DMS53 treated with DMSO at 0.1 percent for 48 hours (cell line): ENCODE measurements at regions not wholly inside any gene's neighbourhood (a gene's known extent, or its start where the extent isn't known, plus 50 kb on each side); places are given as distances from the start of the nearest gene placed in this dataset.
"Not testable (repeated sequence)": the region's sequence is repeated elsewhere in the genome, so short reads cannot be mapped to it uniquely, and the experiment has no call there.

Source experiments
- DNase-seq: peaks from one replicate; lab custom pipeline; 2025; ENCODE audit not compliant: unreplicated experiment; lab: John Stamatoyannopoulos, UW

DNA sequence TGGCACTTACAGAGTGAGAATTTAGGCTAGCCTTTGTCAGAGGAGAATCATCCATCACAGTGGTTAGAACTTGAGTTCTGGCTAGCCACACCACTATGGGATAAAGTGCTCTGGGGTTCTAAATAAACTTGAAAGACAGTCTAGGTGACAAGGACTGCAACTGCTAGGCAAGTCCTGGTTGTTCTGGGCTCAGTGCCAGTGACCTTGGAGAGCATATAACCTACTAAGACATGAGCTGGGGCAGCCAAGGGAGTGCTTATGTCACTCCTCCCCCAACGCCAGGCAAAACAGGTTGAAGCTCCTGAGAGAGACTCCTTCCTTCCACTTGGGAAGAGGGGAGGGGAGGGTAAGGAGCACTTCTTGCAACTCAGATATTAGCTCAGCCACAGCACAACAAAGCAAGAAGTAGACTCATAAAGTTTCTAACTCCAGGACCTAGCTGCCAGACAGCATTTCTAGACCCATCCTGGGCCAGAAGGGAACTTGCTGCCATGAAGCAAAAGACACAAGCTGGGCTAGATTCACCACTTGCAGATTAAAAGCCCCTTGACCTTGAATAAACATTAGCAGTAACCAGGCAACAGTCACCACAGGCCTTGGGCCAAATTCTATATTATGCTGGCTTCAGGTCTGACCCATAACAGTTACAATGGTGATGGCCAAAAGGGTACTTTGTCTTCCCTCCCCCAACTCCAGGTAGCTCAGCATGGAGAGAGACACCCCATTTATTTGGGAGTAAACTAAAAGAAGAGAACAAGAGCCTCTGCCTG lies 963.7 kb downstream of the PLOD2 start:
- no peak for DNase-seq

DNA sequence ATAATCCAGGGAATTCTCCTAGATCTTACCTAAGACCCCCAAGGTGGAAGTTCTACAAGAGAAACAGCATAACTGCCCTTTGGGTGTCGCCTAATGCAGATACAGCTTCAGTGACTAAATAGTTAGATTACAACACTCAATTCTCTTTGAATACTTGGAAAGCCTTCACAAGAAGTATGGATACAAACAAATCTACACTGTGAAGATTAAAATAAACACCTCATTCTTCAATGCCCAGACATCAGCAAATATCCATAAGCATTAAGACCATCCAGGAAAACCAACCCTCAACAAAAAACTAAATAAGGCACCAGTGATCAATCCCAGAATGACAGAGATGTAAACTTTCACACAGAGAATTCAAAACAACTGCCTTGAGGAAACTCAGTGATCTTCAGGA lies 963.2 kb downstream of the PLOD2 start:
- DNase-seq = no peak

DNA sequence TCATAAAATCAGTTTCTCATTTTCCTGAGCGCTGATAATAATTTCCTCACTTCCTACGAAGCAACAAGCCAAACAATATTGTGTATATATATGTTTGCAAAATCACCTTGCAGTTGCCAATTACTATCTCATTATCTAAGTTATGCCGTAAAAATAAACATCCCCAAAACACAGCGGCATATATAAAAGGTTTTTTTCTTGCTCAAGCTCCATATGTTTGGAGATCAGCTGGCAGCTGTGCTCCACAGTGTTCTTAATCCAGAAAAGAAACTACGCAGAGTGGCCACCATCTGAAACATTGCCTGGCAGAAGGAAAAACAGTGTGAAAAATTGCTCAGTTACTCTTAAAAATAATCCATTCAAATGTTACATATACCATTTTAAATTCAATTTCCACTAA lies 951.4 kb downstream of the PLOD2 start:
- DNase-seq = no peak

DNA sequence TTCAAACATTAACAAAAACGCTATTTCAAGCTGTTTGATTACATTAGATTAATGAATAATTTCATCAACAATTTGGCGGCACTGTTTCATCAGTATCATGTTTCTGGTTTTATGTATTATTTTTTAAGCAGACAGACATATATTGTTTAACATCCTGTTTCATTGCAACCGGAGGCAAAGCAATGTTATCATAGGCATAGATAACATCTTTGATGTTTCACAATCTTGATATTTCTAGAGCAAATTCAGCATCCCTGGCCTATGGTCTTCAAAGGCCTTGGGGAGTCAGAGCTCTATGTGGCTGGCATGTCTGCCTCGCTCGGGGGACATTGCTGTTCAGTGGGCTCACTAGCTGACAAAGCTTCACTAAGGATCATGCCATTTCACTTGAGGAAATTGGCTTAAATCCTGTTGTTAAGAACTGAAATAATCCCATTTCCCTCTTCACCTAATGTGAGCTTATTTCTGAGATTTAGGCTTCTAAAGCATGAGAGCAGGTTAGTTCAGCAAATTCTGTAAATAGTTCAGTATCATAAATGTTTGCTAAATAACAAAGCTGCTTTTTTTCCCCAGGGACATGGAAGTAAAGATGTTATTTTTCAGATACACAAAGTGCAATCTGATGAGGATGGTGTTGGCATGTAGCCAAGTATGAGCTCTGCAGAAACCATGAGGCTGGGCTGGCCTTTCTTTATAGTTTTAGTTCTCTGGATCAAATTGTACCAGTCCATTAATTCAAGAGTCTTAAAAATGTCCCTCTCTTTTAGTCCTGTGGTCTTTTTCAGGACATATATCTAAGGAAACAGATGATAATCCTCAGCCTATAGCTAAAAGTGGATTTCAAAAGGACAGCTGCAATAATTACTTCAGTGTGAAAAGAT lies 941.4 kb downstream of the PLOD2 start:
- no peak for DNase-seq

DNA sequence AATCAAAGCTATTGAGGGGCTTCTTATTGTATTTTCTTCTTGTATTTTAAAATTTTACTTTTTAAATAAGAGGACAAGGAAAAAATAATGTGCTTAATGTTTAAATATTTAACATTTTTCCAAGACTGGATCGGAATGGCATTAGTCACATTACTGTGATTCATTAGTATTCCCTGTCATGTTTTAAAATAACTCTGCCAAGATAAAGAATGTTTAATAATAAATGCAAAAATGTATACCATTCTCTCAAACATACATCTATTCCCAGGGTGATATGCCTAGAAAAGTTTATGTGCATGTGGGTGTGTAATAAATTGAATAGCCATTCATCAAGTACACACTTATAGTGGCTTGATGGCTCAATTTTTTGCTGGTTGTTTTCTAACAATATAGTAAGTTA lies 936.1 kb downstream of the PLOD2 start:
- no peak for DNase-seq

DNA sequence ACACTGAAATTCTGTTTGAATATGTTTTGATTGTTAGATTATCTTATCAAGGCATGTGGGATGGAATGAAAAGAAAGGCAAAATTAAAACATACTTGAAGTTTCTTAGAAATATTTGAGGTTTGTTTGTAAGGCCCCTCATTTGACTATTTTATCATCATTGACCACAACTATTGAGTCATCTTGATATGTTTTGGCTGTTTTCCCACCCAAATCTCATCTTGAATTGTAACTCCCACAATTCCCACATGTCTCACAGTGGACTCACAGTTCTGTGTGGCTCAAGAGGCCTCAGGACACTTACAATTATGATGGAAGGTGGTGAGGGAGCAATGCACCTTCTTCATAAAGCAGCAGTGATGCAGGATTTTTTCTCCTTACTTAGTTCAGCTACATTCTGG lies 917.1 kb downstream of the PLOD2 start:
- no peak for DNase-seq

DNA sequence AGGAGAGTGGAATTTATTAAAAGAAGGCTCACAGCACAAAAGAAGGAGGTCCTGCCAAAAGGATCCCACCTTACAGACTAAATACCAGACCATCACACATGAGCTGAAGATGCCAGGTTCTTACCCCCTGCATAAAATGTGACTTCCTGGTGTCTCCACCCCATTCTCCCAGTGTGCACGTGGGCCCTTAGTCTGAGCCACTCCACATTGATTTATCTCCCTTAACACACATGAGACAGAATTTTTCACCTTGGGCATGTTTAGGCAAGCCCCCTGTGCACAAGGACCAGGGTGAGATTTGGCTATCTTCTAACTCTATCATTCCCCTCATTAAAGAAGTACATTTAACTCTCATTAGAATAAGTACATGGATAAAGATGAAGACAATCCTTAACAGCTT lies 916.7 kb downstream of the PLOD2 start:
- DNase-seq = no peak

DNA sequence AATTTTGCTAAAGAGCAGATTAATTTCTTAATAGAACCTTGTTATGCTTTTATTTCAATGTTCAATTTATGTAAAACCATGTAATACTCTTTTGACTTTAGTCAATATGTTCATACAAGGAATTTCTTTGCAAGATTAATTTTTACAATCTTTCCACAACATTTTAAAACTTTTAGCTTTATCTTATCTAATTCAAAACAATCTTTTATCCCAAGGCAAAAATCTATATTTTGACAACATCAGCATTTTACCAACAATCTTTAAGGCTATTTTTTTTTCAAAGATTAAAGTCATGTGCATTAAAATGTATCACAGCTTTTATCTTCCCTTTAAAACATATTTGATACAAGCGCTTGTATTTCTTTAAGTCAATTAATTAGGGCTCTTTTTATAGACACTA lies 914.7 kb downstream of the PLOD2 start:
- DNase-seq = no peak

DNA sequence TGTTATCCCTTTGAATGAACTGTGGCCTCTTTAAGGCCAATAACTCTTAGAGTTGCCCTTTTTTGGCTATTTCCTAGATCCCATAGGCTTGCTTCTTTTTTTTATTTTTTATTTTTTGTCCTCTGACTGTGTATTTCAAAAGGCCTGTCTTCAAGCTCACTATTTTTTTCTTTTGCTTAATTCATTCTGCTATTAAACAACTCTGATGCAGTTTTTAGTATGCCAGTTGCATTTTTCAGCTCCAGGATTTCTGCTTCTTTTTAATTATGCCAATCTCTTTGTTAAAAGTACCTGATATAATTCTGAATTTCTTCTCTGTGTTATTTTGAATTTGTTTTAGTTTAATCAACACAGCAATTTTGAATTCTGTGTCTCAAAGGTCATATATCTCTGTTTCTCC lies 912.1 kb downstream of the PLOD2 start:
- DNase-seq = no peak

DNA sequence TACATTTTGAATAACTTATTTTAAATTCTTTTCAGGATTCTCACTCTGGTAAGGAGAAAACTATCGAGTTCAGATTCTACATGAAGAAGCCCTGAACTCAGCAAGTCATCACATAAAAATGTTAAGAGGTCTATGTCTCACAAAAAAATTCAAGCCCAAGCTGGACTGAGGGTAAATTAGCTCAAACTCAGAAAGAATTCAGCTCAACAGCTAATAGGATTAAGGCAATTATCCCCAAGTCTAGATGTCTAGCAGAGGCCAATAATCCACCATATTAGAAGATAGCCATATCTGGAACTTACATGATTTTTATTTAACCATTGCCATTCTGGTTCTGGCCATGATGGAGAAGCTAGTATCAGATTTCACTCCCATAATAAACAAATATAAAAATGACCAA lies 909.7 kb downstream of the PLOD2 start:
- no peak for DNase-seq

DNA sequence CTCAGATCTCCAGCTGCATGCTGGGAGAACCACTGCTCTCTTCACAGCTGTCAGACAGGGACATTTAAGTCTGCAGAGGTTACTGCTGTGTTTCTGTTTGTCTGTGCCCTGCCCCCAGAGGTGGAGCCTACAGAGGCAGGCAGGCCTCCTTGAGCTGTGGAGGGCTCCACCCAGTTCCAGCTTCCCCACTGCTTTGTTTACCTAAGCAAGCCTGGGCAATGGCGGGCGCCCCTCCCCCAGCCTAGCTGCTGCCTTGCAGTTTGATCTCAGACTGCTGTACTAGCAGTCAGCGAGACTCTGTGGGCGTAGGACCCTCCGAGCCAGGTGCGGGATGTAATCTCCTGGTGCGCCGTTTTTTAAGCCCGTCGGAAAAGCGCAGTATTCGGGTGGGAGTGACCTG lies 903.0 kb downstream of the PLOD2 start:
- not testable (repeated sequence) for DNase-seq

DNA sequence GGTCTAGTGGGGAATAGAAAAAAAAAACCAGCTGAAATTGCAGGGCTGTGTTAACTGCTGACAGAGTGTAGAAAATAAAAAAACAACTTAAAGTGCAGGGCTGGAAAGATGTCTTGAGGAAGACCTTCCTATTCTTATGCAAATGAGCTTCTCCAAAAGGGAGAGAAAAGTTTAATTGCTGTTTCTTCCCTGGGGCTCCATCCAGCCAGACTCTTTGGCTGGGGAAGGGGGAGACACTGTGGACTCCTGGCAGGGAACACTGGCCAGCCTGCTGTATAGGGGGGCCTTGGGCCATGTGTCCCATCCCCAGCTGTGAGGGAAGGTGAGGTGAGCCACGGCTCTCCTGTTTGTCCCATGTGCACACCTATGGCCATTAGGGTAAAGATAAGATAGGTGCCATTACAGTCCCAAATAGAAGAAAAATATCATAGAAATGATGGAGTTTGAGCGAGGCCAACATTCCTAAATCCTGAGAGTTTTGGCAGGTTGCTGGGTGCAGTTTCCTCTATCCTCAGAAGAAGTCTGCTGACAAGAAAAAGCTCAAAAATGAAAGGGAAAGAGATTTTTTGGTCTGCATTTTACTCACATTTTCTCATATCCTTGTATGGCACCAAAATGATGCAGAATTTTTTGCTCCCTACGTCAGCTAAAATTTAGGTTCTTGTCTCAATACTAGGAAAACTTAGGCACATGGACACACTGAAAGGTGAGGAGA lies 901.7 kb downstream of the PLOD2 start:
- no peak for DNase-seq

DNA sequence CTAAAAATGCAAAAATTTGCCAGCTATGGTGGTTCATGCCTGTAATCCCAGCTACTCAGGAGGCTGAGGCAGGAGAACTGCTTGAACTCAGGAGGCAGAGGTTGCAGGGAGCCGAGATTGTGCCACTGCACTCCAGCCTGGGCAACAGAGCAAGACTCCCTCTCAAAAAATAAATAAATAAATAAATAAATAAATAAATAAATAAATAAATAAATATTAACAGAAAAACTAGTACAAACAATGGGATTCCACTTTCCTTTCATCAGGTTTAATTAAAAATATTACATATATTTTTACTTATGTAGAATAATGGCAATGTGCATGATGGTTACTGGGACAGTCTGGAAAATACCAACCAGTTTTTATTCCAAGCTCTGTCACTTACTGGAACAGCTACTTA lies 897.5 kb downstream of the PLOD2 start:
- DNase-seq = not testable (repeated sequence)

DNA sequence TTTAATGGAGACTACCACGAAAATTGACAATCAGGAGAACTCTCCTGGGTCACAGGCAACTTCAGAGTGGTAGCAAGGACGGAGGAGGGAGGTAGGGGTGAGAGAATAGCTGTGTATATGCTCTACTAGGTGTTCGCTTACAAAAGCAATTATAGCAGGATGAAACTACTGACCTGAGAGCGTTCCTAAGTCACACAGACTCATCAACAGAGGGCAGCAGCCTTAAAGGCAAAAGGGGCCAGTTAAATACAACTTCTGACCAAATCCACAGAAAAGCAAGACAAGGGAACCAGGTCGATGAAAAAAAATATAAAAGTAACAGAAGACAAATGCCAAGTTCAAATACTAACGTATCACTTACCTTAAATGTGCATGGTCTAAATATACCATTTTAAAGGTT lies 894.6 kb downstream of the PLOD2 start:
- no peak for DNase-seq

DNA sequence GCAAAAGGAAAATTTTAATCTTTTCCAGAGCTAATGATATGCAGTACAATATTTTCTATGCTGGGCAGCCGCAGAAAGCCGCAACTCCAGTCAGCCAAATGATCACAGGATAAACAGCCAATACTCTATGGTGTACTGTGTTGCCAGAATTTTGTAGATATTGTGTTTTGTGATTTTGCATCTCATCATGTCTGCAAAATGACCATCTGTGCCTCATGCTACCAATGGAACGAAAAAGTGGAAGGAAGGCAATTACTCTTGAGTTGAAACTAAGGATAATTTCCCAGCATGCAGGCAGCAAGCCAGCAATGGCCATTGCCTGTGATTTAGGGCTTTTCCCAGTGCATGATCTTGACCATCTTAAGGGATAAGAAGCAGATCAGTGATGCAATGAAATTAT lies 891.9 kb downstream of the PLOD2 start:
- no peak for DNase-seq

DNA sequence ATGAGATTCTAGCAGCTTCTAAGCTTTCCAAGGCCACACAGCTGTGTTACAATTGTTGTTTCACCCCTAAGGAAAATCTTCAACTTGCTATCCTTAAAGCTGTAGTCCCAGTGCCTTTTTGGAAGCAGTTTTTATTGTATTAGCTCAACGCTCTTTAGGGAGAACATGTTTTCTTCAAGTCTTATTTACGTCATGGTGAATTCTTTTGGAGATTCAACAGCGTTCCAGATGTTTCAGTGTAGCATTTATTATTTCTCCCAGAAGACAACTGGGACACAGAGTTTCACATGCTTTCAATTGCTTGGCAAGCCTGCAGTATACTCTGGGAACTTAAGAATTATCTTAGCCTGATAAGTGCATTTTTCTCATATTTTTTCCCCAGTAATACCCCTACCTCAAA lies 888.3 kb downstream of the PLOD2 start:
- DNase-seq = no peak

DNA sequence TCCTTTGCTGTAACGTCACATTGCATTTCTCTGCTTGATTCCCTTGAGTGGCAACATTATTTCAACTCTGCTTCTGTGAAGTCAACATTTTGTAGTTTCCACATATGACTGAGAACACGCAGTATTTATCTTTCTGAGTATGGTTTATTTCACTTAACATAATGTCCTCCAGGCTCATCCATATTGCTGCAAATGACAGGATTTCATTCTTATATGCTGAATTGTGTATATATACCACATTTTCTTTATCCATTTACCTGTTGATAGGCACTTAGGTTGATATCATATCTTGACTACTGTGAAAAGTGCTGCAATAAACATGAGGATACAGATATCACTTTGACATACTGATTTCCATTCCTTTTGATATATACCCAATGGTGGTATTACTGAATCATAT lies 878.5 kb downstream of the PLOD2 start:
- DNase-seq = no peak

DNA sequence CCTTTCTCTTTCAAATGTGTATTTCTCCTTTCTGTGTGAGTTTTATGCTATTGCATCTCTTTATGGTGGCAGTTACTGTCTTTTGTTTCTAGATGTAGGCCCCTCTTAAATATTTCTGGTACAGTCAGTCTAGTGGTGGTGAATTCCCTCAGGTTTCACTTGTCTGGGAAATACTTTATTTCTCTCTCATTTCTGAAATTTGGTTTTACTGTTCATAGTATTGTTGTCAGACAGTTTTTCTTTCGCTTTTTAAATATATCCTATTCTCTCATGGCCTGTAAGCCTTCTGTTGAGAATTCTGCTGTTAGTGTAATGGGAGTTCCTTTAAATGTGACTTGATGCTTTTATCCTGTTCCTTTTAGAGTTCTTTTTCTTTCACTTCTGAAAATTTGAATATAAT lies 874.0 kb downstream of the PLOD2 start:
- DNase-seq = no peak

DNA sequence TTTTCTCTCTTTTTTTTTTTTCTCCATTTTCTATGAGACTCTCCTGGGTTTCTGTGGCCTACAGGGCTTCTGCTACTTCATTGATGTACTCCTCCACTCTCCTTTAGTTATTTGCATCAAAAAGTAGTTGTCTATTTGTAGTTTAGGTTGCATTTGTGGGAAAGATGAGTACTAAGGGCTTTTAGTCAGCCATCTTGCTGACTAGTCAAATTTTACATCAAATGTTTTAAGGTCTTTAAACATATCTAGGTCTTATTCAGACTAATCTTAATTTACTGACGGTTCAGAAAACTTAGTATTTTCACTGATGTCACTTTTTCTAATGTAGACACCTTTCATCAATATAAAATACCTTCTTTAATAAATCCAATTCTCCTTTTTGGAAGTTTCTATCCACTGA lies 871.0 kb downstream of the PLOD2 start:
- no peak for DNase-seq

DNA sequence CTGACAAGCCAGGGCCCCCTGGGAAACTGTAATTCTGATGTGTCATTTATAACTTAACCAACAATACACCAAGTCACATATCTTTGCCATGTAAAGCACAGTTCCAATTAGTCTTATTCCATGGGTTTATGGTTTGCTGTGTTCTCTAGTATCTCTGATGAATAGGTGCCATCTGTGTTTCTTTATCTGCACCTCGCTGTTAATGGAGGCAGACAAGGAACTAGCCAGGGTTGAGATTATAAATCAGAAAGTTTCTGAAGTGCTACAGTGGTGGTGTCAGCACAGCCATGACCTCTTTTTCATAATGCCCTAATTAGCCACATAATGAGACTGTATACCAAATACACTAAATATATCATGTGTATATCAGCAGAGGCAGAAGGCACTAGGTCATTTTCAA lies 866.4 kb downstream of the PLOD2 start:
- DNase-seq = no peak

DNA sequence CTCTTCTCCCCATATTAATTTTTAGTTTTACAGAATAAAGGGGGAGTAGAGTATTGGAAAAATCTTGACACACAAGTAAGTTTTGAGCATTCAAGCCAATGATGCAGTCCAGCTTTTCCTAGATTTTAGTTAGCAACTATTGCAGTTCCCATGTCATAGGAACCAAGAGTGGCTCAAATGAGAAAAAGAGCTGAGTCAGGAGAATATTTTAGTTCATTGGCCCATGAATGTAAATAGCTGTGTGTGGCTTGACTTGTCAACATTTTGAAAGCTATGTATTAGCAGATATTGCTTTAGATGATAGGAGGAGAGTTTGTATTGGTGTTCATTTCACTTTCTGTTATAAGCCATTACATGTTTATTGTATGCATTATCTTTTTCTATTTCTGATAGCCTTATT lies 853.7 kb downstream of the PLOD2 start:
- DNase-seq = no peak

DNA sequence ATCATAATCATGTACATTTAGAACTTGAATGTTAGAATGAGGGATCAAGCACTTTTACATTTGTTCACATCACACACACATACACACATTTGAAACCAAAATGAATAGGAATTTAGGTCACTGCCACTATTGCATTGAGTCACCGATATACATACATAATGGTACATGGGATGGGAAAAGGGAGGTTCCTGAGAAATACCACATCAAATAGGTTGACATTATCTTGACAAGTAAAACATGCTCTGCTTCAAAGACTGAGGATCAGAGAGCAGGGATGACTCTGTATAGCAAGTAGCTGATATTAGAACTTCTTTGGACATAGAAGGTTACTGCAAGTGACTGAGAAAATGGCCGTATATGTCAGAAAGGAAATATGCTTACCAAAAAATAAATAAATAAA lies 847.2 kb downstream of the PLOD2 start:
- no peak for DNase-seq
